MCF 10A (cell line): ENCODE measurements at regions not wholly inside any gene's neighbourhood (a gene's known extent, or its start where the extent isn't known, plus 50 kb on each side); places are given as distances from the start of the nearest gene placed in this dataset.

ENCODE experiments used
- BruUV-seq: library from RNA; stranded (reverse); fragments of 400-500 nt; replicated peaks from 2 replicates; lab custom pipeline; 2021; lab: Mats Ljungman, UMichigan
- CTCF ChIA-PET: fragments of 300-600 bp; sonication (Branson Sonifier 250); formaldehyde crosslinking; extraction: SDS; loops from one replicate; lab custom pipeline; 2021; ENCODE audit warnings: antibody characterized with exemption, inconsistent platforms; lab: Yijun Ruan, JAX
- POLR2A ChIA-PET: fragments of 300-600, 350-650 bp; sonication (Branson Sonifier 250); formaldehyde crosslinking; extraction: SDS; loops from one replicate; lab custom pipeline; 2020; ENCODE audit warnings: antibody characterized with exemption, inconsistent platforms; lab: Yijun Ruan, JAX
- DNase-seq: peaks from one replicate; pipeline ENCODE4 v3.0.0-alpha.2; 2018; ENCODE audit not compliant: unreplicated experiment
- H3K27ac Mint-ChIP-seq: one replicate; pipeline ENCODE4 v1.8.0; 2022; ENCODE audit warnings: mild to moderate bottlenecking, low read depth, mixed read lengths; ENCODE audit not compliant: unreplicated experiment
- H3K27me3 Mint-ChIP-seq: one replicate; pipeline ENCODE4 v1.8.0; 2022; ENCODE audit warnings: mixed read lengths; ENCODE audit not compliant: insufficient read depth, unreplicated experiment
- H3K36me3 Mint-ChIP-seq: one replicate; pipeline ENCODE4 v1.8.0; 2022; ENCODE audit warnings: mild to moderate bottlenecking, moderate library complexity, mixed read lengths; ENCODE audit not compliant: insufficient read depth, unreplicated experiment
- H3K4me1 Mint-ChIP-seq: one replicate; pipeline ENCODE4 v1.8.0; 2022; ENCODE audit warnings: mixed read lengths; ENCODE audit not compliant: insufficient read depth, unreplicated experiment
- H3K4me3 Mint-ChIP-seq: one replicate; pipeline ENCODE4 v1.8.0; 2022; ENCODE audit warnings: mild to moderate bottlenecking, moderate library complexity, mixed read lengths; ENCODE audit not compliant: unreplicated experiment
- H3K9me3 Mint-ChIP-seq: one replicate; pipeline ENCODE4 v1.8.0; 2022; ENCODE audit warnings: mixed read lengths; ENCODE audit not compliant: unreplicated experiment
- intact Hi-C: fragments of 100-400 bp; cut with micrococcal nuclease; formaldehyde crosslinking; loops from 2 replicates; pipeline ENCODE4 v1.14.1; 2022
- TF ChIP-seq, protein P1 (sequence below): fragments of 200-600 bp; IDR thresholded peaks from one replicate; pipeline ENCODE4 v1.8.0; 2022; ENCODE audit warnings: antibody characterized with exemption, mild to moderate bottlenecking; ENCODE audit not compliant: unreplicated experiment

DNA sequence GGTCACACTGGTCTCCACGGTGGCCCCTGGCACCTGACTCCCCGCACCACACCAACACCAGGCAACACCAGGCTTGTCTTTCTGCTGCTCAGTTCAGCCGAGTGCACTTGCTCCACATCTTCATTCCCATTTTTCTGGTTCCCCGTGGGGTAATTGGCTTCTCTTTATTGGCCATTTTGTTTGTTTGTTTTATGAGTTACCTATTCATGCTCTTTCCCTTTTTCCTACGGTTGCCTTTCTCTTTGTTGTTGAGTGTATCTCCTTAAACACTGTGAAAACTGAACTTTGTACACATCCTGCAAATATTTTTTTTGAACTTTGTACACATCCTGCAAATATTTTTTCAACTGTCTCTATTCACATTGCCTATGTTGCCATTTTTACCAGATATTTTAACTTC, 834.0 kb downstream of the BRD1 start:
- peaks cover 19% of the 10 kb centered on the region for H3K9me3 Mint-ChIP-seq
- ChIA-PET POLR2A (no interaction called here), CTCF (no interaction called here)
- H3K27me3 Mint-ChIP-seq, result no peaks in the 10 kb centered on the region
- no peaks in the 10 kb centered on the region for H3K36me3 Mint-ChIP-seq
- H3K4me1 Mint-ChIP-seq, result no peaks in the 10 kb centered on the region
- intact Hi-C loops, result no loop called here
- DNase-seq, result no peak
- no peak overlapping the region for H3K27ac Mint-ChIP-seq
- TF ChIP-seq, protein P1, sequence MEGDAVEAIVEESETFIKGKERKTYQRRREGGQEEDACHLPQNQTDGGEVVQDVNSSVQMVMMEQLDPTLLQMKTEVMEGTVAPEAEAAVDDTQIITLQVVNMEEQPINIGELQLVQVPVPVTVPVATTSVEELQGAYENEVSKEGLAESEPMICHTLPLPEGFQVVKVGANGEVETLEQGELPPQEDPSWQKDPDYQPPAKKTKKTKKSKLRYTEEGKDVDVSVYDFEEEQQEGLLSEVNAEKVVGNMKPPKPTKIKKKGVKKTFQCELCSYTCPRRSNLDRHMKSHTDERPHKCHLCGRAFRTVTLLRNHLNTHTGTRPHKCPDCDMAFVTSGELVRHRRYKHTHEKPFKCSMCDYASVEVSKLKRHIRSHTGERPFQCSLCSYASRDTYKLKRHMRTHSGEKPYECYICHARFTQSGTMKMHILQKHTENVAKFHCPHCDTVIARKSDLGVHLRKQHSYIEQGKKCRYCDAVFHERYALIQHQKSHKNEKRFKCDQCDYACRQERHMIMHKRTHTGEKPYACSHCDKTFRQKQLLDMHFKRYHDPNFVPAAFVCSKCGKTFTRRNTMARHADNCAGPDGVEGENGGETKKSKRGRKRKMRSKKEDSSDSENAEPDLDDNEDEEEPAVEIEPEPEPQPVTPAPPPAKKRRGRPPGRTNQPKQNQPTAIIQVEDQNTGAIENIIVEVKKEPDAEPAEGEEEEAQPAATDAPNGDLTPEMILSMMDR, result no peak
- BruUV-seq, result no TSS peak
- H3K4me3 Mint-ChIP-seq, result no peak overlapping the region

DNA sequence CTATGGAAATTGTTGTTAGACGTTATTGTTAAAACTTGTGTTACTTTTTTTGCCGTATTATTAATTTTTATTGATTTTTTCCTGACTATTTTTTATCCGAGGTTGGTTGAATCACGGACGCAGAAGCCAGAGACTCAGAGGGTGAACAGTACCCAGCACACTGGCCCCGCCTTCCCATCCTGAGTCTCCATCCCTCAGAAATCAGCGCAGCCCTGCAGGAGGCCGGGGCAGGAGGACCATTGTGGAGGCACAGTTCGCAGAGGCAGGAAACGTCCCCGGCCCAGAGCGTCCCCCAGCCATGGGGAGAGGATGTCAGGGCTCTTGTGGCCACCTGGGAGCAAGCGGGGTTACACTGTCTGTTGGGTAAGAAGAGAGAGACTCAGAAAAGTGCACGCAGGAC, 843.0 kb downstream of the BRD1 start:
- TF ChIP-seq, protein P1, result no peak
- ChIA-PET POLR2A (no interaction called here), CTCF (no interaction called here)
- Mint-ChIP-seq H3K27ac (no peak overlapping the region), H3K4me1 (no peaks in the 10 kb centered on the region), H3K27me3 (no peaks in the 10 kb centered on the region), H3K36me3 (no peaks in the 10 kb centered on the region), H3K4me3 (no peak overlapping the region), H3K9me3 (peaks cover 34% of the 10 kb centered on the region)
- intact Hi-C loops, result no loop called here
- BruUV-seq, result no TSS peak
- no peak for DNase-seq

DNA sequence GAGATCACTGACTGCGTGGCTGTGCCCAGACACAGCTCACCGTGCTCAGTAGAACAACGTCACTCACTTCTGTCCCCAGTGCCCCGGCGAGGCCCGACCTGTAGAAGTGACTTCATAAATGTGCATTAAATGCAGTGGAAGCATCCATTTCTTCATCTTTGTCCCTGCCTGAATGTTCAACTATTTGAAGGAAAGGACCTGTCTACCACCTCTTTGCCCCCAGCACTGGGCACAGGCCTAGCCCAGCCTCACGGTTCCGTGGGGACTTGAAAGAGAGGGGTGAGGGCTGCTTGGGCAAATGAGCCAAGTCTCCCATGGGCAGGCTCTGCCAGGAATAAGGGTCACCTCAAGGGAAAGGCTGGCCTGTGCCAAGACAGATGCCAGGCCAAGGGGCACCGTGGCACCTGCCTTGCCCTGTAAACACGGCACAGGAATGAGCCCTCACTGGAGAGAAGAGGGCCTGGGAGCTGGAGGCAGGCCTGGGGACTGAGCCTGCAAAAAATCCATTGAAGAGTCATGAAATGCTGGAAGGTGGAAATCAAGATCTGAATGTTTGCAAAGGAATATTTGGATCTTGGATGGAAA, 845.3 kb downstream of the BRD1 start:
- no peaks in the 10 kb centered on the region for H3K36me3 Mint-ChIP-seq
- no TSS peak for BruUV-seq
- no peak overlapping the region for H3K4me3 Mint-ChIP-seq
- peaks cover 51% of the 10 kb centered on the region for H3K9me3 Mint-ChIP-seq
- ChIA-PET POLR2A (no interaction called here), CTCF (no interaction called here)
- H3K27ac Mint-ChIP-seq, result no peak overlapping the region
- no peak for DNase-seq
- H3K4me1 Mint-ChIP-seq, result no peaks in the 10 kb centered on the region
- TF ChIP-seq, protein P1, result no peak
- H3K27me3 Mint-ChIP-seq, result no peaks in the 10 kb centered on the region
- intact Hi-C loops, result no loop called here

DNA sequence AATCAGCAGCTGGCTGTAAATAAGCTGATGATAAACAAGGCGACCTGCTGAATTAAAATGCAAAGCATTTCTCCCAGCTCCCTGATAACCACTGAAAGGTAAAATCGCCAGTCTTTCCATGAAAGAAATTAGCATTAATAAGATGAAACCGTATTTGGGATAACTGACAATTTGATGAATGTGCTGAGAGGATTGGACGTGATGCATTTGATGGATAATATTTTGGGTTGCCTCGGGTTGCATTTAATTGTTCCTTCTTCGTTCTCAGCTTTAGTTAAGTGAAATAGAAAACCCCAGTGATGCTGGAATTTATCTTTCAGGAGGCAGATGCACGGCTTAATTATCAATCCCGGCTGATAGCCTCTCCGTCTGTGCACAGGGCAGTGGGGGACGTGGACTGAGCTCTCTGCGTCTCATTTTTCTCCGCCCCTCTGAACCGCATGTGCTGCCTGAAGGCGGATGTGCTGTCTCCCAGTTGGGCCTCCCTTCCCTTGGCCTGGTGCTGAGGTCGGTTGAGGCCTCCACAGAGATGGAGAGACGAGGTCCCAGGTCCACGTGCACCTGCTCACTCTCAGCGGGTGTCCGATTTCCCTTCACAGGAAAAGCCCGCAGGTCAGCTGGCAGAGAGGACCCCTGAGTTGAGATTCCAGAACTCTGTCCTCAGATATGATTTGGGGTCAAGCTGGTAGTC, 846.2 kb downstream of the BRD1 start:
- Mint-ChIP-seq H3K4me3 (no peak overlapping the region), H3K27me3 (no peaks in the 10 kb centered on the region), H3K36me3 (no peaks in the 10 kb centered on the region), H3K9me3 (peaks cover 55% of the 10 kb centered on the region), H3K27ac (no peak overlapping the region), H3K4me1 (no peaks in the 10 kb centered on the region)
- TF ChIP-seq, protein P1, result no peak
- POLR2A ChIA-PET, result no interaction called here
- intact Hi-C loops, result no loop called here
- BruUV-seq, result no TSS peak
- no peak for DNase-seq
- CTCF ChIA-PET, result no interaction called here
